ENCODE measurements at regions not wholly inside any gene's neighbourhood (a gene's known extent, or its start where the extent isn't known, plus 50 kb on each side); places are given as distances from the start of the nearest gene placed in this dataset.

- Histone ChIP-seq H3K4me1 (ENCODE audit: control insufficient read depth, extremely low read depth, insufficient read depth, low read length) (no peaks in the 10 kb centered on the region), H3K9ac (replicated peaks; ENCODE audit: extremely low read depth, insufficient read depth, low read length) (no peak overlapping the region), H3K9me1 (replicated peaks; ENCODE audit: control insufficient read depth, extremely low read depth, insufficient read depth, low read length) (no peaks in the 10 kb centered on the region), H3K27me3 (ENCODE audit: control insufficient read depth in 2 of 2, insufficient read depth in 2 of 2, low read length in 2 of 2) (no peaks in the 10 kb centered on the region), H3K4me3 (replicated peaks in 1 of 3; ENCODE audit: insufficient read depth in 1 of 3, low read depth in 1 of 3, low read length in 3 of 3) (no peak overlapping the region), H3K9me3 (replicated peaks; ENCODE audit: control insufficient read depth, insufficient read depth, low read length) (no peaks in the 10 kb centered on the region), H2AFZ (ENCODE audit: low read depth, low read length) (no peak overlapping the region), H3K27ac (ENCODE audit: insufficient read depth, low read depth, low read length) (no peak overlapping the region), H3K36me3 (ENCODE audit: control insufficient read depth in 2 of 2, extremely low read depth in 1 of 2, insufficient read depth in 2 of 2, low read length in 2 of 2) (no peaks in the 10 kb centered on the region), H4K20me1 (replicated peaks; ENCODE audit: control insufficient read depth, extremely low read depth, insufficient read depth, low read length) (no peaks in the 10 kb centered on the region), H3K4me2 (ENCODE audit: insufficient read depth, low read length) (no peak overlapping the region), H3K79me2 (ENCODE audit: control insufficient read depth, insufficient read depth, low read length) (no peaks in the 10 kb centered on the region)
- TF ChIP-seq MYC (IDR thresholded peaks at IDR 0.05; ENCODE audit: low read depth, low read length) (no peak), JUN (IDR thresholded peaks at IDR 0.05; ENCODE audit: borderline replicate concordance, insufficient read depth, insufficient read length, low read depth) (no peak), GATA2 (IDR thresholded peaks at IDR 0.05; ENCODE audit: insufficient read depth, insufficient read length, low read depth, low read length) (no peak)
- DNase-seq (ENCODE audit: low read depth, low spot score), result no peak
- dilution Hi-C loops (cut with MboI; ENCODE audit: extremely low pct_ligation_motif_present, low sequenced_read_pairs) (no loop called here), intact Hi-C loops (cut with micrococcal nuclease) (no loop called here)
- no TSS peak for BruUV-seq (replicated peaks)
- ChIA-PET POLR2A (no interaction called here), CTCF (no interaction called here)
- FAIRE-seq, result no peak
These were observed 243.7 kb upstream of the PRKCQ start for GRCh38 chr10:6823770-6824169.

- Histone ChIP-seq H3K4me1 (ENCODE audit: control insufficient read depth, extremely low read depth, insufficient read depth, low read length) (no peaks in the 10 kb centered on the region), H3K27ac (ENCODE audit: insufficient read depth, low read depth, low read length) (no peak overlapping the region), H3K79me2 (ENCODE audit: control insufficient read depth, insufficient read depth, low read length) (no peaks in the 10 kb centered on the region), H4K20me1 (replicated peaks; ENCODE audit: control insufficient read depth, extremely low read depth, insufficient read depth, low read length) (no peaks in the 10 kb centered on the region), H3K4me3 (replicated peaks in 1 of 3; ENCODE audit: insufficient read depth in 1 of 3, low read depth in 1 of 3, low read length in 3 of 3) (no peak overlapping the region), H3K9ac (replicated peaks; ENCODE audit: extremely low read depth, insufficient read depth, low read length) (no peak overlapping the region), H2AFZ (ENCODE audit: low read depth, low read length) (no peak overlapping the region), H3K27me3 (ENCODE audit: control insufficient read depth in 2 of 2, insufficient read depth in 2 of 2, low read length in 2 of 2) (no peaks in the 10 kb centered on the region), H3K9me3 (replicated peaks; ENCODE audit: control insufficient read depth, insufficient read depth, low read length) (no peaks in the 10 kb centered on the region), H3K36me3 (ENCODE audit: control insufficient read depth in 2 of 2, extremely low read depth in 1 of 2, insufficient read depth in 2 of 2, low read length in 2 of 2) (no peaks in the 10 kb centered on the region), H3K4me2 (ENCODE audit: insufficient read depth, low read length) (no peak overlapping the region), H3K9me1 (replicated peaks; ENCODE audit: control insufficient read depth, extremely low read depth, insufficient read depth, low read length) (no peaks in the 10 kb centered on the region)
- BruUV-seq (replicated peaks), result no TSS peak
- FAIRE-seq, result no peak
- DNase-seq (ENCODE audit: low read depth, low spot score), result no peak
- TF ChIP-seq MYC (IDR thresholded peaks at IDR 0.05; ENCODE audit: low read depth, low read length), result no peak
- TF ChIP-seq FOS (IDR thresholded peaks at IDR 0.05; ENCODE audit: borderline replicate concordance, insufficient read depth, low read length), result no peak
- TF ChIP-seq EZH2 (IDR thresholded peaks at IDR 0.05; ENCODE audit: borderline replicate concordance, low read depth, low read length, severe bottlenecking), result no peak
- no peak for TF ChIP-seq GATA2 (IDR thresholded peaks at IDR 0.05; ENCODE audit: insufficient read depth, insufficient read length, low read depth, low read length)
- TF ChIP-seq MAX (IDR thresholded peaks at IDR 0.05; ENCODE audit: insufficient read depth, insufficient read length), result no peak
- no peak for TF ChIP-seq POLR2A (IDR thresholded peaks at IDR 0.05; ENCODE audit: low read depth, low read length)
- TF ChIP-seq POLR2AphosphoS5 (IDR thresholded peaks at IDR 0.05; ENCODE audit: insufficient read depth, low read depth, low read length), result no peak
- TF ChIP-seq JUN (IDR thresholded peaks at IDR 0.05; ENCODE audit: borderline replicate concordance, insufficient read depth, insufficient read length, low read depth), result no peak
- no peak for TF ChIP-seq CTCF (IDR thresholded peaks at IDR 0.05; ENCODE audit: extremely low read depth in 1 of 2, insufficient read depth in 1 of 2, low read depth in 1 of 2, low read length in 2 of 2)
- ChIA-PET CTCF (no interaction called here), POLR2A (no interaction called here)
- dilution Hi-C loops (cut with MboI; ENCODE audit: extremely low pct_ligation_motif_present, low sequenced_read_pairs) (no loop called here), intact Hi-C loops (cut with micrococcal nuclease) (no loop called here)
These were observed 239.2 kb upstream of the PRKCQ start for GRCh38 chr10:6819301-6819700.
